NCI-H1092 treated with DMSO at 0.1 percent for 48 hours (cell line): ENCODE measurements at regions not wholly inside any gene's neighbourhood (a gene's known extent, or its start where the extent isn't known, plus 50 kb on each side); places are given as distances from the start of the nearest gene placed in this dataset.
"Not testable (repeated sequence)": the region's sequence is repeated elsewhere in the genome, so short reads cannot be mapped to it uniquely, and the experiment has no call there.

ENCODE experiments used
- DNase-seq: peaks from one replicate; lab custom pipeline; 2025; lab: John Stamatoyannopoulos, UW

DNA sequence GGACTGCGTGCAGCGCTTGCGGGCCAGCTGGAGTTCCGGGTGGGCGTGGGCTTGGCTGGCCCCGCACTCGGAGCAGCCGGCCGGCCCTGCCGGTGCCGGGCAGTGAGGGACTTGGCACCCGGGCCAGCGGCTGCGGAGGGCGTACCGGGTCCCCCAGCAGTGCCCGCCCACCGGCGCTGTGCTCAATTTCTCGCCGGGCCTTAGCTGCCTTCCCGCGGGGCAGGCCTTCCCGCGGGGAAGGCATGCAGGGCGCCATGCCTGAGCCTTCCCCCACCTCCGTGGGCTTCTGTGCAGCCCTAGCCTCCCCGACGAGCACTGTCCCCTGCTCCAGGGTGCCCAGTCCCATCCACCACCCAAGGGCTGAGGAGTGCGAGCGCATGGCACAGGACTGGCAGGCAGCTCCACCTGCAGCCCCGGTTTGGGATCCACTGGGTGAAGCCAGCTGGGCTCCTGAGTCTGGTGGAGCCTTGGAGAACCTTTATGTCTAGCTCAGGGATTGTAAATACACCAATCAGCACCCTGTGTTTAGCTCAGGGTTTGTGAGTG is 975.0 kb upstream of the NRXN1 start:
- DNase-seq, result not testable (repeated sequence)

GRCh38 chr2:52000151-52000855 is 968.4 kb upstream of the NRXN1 start:
- no peak for DNase-seq

DNA sequence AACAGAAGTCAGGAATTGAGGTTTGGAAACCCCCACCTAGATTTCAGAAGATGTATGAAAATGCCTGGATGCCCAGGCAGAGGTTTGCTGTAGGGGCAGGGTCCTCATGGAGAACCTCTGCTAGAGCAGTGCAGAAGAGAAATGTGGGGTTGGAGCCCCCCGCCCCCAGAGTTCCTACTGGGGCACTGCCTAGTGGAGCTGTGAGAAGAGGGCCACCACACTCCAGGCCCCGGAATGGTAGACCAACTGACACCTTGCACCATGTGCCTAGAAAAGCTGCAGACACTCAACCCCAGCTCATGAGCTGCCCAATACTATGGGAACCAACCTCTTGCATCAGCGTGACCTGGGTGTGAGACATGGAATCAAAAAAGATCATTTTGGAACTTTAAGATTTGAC is 967.0 kb upstream of the NRXN1 start:
- no peak for DNase-seq

- no peak for DNase-seq
Observed at GRCh38 chr2:51997571-51997970, 965.6 kb upstream of the NRXN1 start.

- DNase-seq, result no peak
Observed at GRCh38 chr2:51995293-51995692, 963.4 kb upstream of the NRXN1 start.

DNA sequence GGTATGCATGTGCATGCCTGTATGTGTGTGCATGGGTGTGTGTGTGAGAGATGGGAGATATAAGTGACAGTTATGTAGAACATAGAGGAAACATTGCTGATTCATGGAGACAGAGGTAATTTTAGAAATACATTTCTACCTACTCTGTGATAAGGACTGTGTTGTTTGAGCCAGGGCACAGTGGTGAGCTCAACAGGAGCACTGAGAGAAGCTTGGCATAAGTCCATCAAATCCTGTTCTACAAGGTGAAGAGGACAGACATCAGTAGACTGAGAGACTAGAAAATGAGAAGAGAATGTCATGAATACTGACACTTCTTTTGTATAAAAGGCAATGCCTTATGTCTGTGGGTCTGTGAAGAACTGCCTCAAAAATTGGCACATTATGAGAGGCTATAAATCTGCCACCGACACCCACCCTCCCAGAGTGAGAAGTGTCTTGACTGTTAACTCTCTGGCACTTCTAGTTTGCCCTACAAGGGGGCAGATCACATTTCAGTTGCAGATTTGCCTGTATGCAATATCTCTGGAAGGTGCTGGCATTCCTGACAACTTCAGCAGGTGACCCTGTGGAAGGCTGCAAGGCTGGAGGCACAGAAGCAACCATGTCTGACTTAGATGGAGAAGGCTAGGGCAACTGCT is 962.3 kb upstream of the NRXN1 start:
- DNase-seq, result no peak

DNA sequence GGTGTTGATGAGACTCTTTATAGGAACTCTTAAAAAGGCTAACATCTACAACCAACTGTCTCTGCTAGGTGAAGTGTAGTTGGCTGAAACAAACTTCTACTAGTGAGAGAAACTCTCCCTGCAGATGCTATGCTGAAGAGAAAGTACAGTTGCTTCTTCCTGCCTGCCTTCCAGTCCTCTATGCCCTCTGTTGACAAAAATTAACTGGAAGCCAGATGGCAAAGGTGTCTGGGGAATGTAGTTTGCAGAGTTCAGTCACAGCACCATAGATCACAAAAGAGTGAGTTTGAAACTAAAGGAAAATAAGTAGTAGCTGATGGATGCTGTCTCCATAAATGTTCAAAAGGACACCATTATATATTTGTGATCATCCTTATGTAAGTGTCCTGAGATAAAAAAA is 958.8 kb upstream of the NRXN1 start:
- no peak for DNase-seq

GRCh38 chr2:51986101-51986500 is 954.2 kb upstream of the NRXN1 start:
- DNase-seq, result no peak

DNA sequence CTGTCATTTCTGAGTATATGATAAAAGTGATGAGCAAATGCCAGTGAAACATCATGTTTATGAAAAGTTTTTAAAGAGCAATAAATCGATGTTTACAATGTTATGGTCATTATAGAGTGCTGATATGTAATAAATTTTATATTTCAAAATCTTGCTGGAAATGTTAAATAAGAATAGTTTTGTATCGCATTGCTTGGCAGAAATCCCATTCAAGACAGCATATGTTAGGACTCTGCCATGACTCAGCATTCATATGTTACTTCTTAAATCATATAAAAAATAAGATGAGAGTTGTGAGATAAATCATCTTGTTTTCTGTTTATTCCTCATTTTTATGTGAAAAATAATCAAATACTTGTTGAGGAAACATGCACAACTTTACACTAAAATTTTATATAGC is 949.9 kb upstream of the NRXN1 start:
- DNase-seq, result no peak

- DNase-seq, result no peak
Observed at GRCh38 chr2:51976623-51977022, 944.7 kb upstream of the NRXN1 start.

DNA sequence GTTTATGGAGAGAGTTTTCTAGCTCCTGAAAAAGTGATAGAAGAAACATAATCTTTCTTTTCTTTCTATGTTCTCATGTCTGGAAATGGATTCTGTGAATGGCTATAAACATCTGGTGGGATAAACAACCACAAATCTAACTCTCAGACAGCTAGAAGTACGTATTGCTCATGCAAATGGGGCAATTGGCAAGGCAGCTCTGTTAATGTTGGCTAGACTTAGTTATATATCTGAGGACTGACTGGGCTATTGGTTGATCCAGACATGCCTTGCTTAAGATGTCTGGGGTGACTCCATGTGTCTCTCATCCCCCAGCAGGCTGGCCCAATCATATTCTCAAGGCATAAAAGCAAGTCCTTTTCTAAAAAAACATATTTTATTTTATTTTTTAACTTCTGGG is 939.2 kb upstream of the NRXN1 start:
- no peak for DNase-seq

DNA sequence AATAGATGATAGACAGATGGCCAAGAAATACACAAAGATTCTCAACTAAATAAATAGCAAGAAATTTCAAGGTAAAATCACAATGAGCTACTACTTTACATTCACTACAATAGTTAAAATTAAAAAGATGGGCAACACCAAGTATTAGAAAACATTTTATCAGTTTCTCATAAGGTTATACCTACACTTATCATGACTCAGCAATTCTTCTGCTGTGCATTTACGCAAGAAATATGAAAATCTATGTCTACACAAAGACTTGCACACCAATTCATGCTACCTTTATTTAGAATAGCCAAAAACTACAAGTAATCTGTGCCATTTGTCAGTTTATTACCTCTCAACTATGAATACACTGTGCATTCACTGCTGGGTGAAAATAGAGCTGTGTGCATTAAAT is 937.4 kb upstream of the NRXN1 start:
- DNase-seq, result no peak

DNA sequence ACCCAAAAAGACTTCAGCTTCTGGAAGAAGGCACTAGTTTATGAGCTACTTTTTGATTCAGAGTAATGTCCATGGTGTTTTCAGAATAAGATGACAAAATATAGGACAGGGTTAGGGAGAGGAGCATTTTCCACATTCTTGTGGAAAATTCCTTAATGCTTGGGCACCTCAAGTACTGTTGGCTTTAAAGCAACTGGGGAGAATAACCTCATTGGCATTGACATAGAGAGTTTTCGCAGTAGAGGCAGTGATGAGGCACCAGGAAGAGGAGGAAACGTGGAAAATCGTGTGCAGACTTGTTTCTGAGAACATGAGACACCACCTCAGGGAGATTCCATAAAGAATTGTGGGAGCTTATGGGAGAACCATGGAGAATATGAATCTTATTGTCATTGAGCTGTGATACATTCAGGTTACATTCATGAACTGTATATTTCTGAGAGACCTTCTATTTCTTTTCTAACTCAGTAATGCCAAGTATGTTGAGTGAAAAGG is 929.0 kb upstream of the NRXN1 start:
- no peak for DNase-seq

GRCh38 chr2:51960281-51960680 is 928.3 kb upstream of the NRXN1 start:
- no peak for DNase-seq

DNA sequence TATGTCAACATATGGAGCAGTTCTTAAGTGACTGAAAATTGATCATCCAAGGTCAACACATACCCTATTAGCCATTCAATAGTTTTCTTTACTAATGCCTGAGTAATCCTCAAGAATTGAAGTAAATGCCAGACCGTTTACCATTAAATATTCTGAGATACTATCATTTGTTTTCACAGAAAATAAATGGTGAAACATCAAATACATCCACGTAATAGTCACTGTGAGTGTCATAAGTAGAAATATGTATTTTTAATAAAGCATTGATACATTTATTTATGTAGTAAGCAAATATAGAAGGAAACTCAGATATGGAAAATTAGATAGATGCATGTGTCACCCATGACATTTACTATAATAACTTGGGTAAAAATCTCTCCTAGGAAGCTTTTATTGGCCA is 927.8 kb upstream of the NRXN1 start:
- no peak for DNase-seq

GRCh38 chr2:51953931-51954330 is 922.0 kb upstream of the NRXN1 start:
- DNase-seq, result no peak

- no peak for DNase-seq
Observed at GRCh38 chr2:51921076-51921475, 889.1 kb upstream of the NRXN1 start.

DNA sequence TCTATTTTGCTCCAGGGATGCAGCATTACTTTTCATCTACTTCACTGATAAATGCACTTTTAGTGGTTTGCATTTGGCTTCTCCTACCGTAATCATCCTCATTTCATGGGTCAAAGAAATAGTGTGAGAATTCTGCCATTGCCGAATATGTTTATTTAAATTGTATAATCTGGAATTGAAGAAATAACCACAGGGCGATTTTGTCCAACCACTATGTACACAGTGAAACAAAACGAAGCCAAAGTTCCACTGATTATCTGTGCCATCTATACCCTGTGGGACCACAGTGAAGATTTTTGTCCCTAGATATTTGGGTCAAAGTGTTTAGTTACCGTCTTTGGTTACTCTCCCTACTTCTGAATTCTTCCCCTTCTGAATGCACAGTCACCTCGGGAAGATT is 888.6 kb upstream of the NRXN1 start:
- no peak for DNase-seq

DNA sequence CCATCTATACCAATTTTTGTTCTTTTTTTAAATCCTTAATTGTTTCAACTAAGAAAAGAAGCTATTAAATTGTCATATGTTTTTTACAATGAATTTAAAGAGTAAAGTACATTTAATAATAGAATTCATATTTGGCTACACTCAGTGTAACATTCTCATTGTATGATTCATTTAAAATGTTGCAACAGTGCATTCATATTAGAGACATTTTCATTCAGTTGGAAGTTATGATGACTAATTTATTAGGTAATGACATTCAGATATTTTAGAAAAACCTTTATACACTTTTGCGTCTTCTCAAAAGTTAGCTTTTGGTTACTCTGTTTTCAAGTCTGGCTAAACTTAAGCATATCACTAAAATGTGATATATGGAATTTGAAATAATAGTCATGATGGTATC is 887.5 kb upstream of the NRXN1 start:
- no peak for DNase-seq

- DNase-seq, result no peak
Observed at GRCh38 chr2:51918113-51918512, 886.2 kb upstream of the NRXN1 start.

DNA sequence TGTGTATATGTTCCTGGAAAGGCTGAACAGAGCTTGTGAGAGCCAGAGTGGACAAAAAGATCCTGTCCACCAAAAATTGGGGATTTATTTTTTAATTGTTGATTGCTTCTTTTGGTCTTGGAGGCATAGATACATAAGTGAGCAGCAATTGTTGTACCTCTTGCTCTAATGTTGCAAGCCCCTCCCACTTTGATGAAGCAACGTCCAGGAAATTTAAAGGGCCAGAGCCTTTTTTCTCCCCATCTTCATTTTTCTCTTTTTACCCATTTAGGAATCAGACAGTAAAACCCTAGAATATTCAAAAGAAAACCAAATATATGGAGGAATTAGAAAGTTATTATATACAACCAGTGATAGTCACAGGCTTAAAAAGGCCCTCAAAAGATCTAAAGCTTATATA is 871.8 kb upstream of the NRXN1 start:
- DNase-seq, result no peak

DNA sequence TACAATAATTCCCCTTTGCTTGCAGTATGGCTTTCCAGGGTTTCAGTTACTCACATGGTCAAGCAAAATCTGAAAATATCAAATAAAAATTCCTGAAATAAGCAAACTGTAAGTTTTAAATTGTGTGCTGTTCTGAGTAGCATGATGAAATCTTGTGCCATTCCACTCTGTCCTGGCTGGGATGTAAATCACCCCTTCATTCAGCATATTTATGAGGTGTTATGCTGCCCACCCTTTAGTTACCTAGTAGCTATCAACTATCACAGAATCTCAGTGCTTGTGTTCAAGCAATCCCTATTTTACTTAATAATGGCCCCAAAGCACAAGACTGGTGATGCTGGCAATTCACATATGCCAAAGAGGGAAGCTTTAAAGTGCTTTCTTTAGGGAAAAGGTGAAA is 867.7 kb upstream of the NRXN1 start:
- no peak for DNase-seq

GRCh38 chr2:51894584-51894983 is 862.7 kb upstream of the NRXN1 start:
- not testable (repeated sequence) for DNase-seq

- no peak for DNase-seq
Observed at GRCh38 chr2:51888120-51888519, 856.2 kb upstream of the NRXN1 start.
